ENCODE measurements at regions not wholly inside any gene's neighbourhood (a gene's known extent, or its start where the extent isn't known, plus 50 kb on each side); places are given as distances from the start of the nearest gene placed in this dataset.

GRCh38 chr3:154549391-154549790 is 119.4 kb upstream of the GPR149 start:
- 65 to 71% (median 68%) methylated on average over 3 of the region's 3 CpGs for WGBS, 5 donors
- intact Hi-C loops (cut with DNase I; ENCODE audit: low total_unique reads) = no loop called here
- no peaks in the 10 kb centered on the region for H3K36me3 ChIP-seq
- H3K27me3 ChIP-seq = no peaks in the 10 kb centered on the region
- H3K4me3 ChIP-seq = no peak overlapping the region
- DNase-seq = no peak
- H3K27ac ChIP-seq = no peak overlapping the region
- no peaks in the 10 kb centered on the region for H3K9me3 ChIP-seq
- no peak for TF ChIP-seq EP300 (IDR thresholded peaks at IDR 0.05)
- no peak for TF ChIP-seq POLR2A (IDR thresholded peaks at IDR 0.05)
- no peak for TF ChIP-seq POLR2AphosphoS5 (IDR thresholded peaks at IDR 0.05)
- TF ChIP-seq CTCF (IDR thresholded peaks at IDR 0.05) = no peak
- H3K4me1 ChIP-seq = no peaks in the 10 kb centered on the region

GRCh38 chr3:154548341-154548740 is 118.4 kb upstream of the GPR149 start:
- DNase-seq = no peak
- TF ChIP-seq POLR2A (IDR thresholded peaks at IDR 0.05) (no peak), POLR2AphosphoS5 (IDR thresholded peaks at IDR 0.05) (no peak), CTCF (IDR thresholded peaks at IDR 0.05) (no peak), EP300 (IDR thresholded peaks at IDR 0.05) (no peak)
- no peaks in the 10 kb centered on the region for H3K27me3 ChIP-seq
- H3K4me3 ChIP-seq = no peak overlapping the region
- no peak overlapping the region for H3K27ac ChIP-seq
- 52 to 63% (median 58%) methylated on average over 1 of the region's 1 CpG for WGBS, 5 donors
- H3K4me1 ChIP-seq = no peaks in the 10 kb centered on the region
- intact Hi-C loops (cut with DNase I; ENCODE audit: low total_unique reads) = no loop called here
- no peaks in the 10 kb centered on the region for H3K9me3 ChIP-seq
- H3K36me3 ChIP-seq = no peaks in the 10 kb centered on the region

- Histone ChIP-seq H3K27ac (no peak overlapping the region), H3K4me3 (no peak overlapping the region), H3K4me1 (no peaks in the 10 kb centered on the region), H3K27me3 (no peaks in the 10 kb centered on the region), H3K9me3 (no peaks in the 10 kb centered on the region), H3K36me3 (no peaks in the 10 kb centered on the region)
- DNase-seq = no peak
- intact Hi-C loops (cut with DNase I; ENCODE audit: low total_unique reads) = no loop called here
- 60 to 78% (median 72%) methylated on average over 3 of the region's 3 CpGs for WGBS, 5 donors
- TF ChIP-seq POLR2AphosphoS5 (IDR thresholded peaks at IDR 0.05) (no peak), EP300 (IDR thresholded peaks at IDR 0.05) (no peak), POLR2A (IDR thresholded peaks at IDR 0.05) (no peak), CTCF (IDR thresholded peaks at IDR 0.05) (no peak)
These were observed 112.8 kb upstream of the GPR149 start for GRCh38 chr3:154542837-154543236.

GRCh38 chr3:154540950-154541604 is 111.1 kb upstream of the GPR149 start:
- H3K27me3 ChIP-seq = no peaks in the 10 kb centered on the region
- DNase-seq = no peak
- H3K9me3 ChIP-seq = no peaks in the 10 kb centered on the region
- 80 to 91% (median 81%) methylated on average over 2 of the region's 2 CpGs for WGBS, 5 donors
- intact Hi-C loops (cut with DNase I; ENCODE audit: low total_unique reads) = no loop called here
- no peaks in the 10 kb centered on the region for H3K36me3 ChIP-seq
- TF ChIP-seq CTCF (IDR thresholded peaks at IDR 0.05) = no peak
- no peak for TF ChIP-seq POLR2AphosphoS5 (IDR thresholded peaks at IDR 0.05)
- no peak for TF ChIP-seq POLR2A (IDR thresholded peaks at IDR 0.05)
- TF ChIP-seq EP300 (IDR thresholded peaks at IDR 0.05) = no peak
- no peaks in the 10 kb centered on the region for H3K4me1 ChIP-seq
- no peak overlapping the region for H3K4me3 ChIP-seq
- H3K27ac ChIP-seq = no peak overlapping the region

Measured in stomach (tissue), 8 donors.